ENCODE measurements at regions not wholly inside any gene's neighbourhood (a gene's known extent, or its start where the extent isn't known, plus 50 kb on each side); places are given as distances from the start of the nearest gene placed in this dataset.
"Not testable (repeated sequence)": the region's sequence is repeated elsewhere in the genome, so short reads cannot be mapped to it uniquely, and the experiment has no call there.

DNA sequence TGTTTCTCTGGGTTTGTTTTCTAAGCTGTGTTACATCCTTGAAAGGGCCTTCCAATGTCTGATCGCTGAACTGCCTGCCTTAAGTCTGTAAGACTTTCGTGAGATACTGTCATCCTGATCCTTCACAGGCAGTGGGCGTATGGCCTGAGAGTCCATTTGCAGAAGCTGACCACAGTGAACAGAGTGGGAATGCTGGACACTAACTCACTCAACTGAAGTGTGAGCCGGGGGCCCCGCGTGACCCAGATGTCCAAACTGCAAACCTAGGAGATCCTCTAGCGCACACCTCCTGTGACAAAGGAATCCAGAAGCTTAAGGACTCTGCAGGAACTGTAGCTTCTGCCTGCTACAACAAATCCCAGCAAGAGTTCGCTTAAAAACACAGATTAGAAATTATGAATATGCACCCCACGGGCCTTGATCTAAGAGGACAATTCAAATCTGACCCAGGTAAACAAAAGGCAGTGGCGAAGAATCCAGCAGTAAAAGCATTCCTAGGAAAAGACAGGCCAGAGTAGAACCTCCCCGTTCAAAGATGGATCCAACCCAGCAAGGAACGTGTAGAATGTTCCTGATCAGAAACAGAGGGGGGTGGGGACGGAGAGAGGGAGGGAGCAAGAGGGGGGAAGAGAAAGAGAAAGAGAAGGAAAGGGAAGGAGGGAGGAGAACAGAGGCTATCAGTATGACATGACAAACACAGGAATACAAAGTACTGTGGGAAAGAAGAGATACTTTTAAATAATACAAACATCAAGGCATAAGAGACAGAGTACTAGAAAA is 135.0 kb upstream of the AFDN start:
- peaks cover 13% of the 10 kb centered on the region for H3K4me1 ChIP-seq (ENCODE audit: insufficient read depth, low read length)

DNA sequence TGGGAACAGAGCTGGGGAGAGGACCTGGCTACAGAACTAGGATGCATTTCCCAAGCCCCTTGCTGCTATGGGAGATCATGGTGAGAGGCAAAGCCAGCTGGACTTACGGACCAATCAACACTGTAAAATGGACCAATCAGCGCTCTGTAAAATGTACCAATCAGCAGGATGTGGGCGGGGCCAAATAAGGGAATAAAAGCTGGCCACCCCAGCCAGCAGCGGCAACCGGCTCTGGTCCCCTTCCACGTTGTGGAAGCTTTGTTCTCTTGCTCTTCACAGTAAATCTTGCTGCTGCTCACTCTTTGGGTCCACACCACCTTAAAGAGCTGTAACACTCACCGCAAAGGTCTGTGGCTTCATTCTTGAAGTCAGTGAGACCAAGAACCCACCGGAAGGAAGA is 133.2 kb upstream of the AFDN start:
- not testable (repeated sequence) for H2AFZ ChIP-seq (ENCODE audit: low read depth, low read length); H3K4me3 ChIP-seq (ENCODE audit: low read length); H3K27me3 ChIP-seq (ENCODE audit: insufficient read depth, low read length); H3K36me3 ChIP-seq (ENCODE audit: insufficient read depth, low read length); H3K9me3 ChIP-seq (ENCODE audit: low read length)
- peaks cover 23% of the 10 kb centered on the region for H3K4me1 ChIP-seq (ENCODE audit: insufficient read depth, low read length)

More for the DNA sequence above, 135.0 kb upstream of the AFDN start:
- Histone ChIP-seq H3K9me3 (ENCODE audit: low read length) (peaks cover 2% of the 10 kb centered on the region), H3K4me3 (ENCODE audit: low read length) (no peak overlapping the region), H3K36me3 (ENCODE audit: insufficient read depth, low read length) (no peaks in the 10 kb centered on the region), H3K27me3 (ENCODE audit: insufficient read depth, low read length) (no peaks in the 10 kb centered on the region), H2AFZ (ENCODE audit: low read depth, low read length) (no peak overlapping the region)

DNA sequence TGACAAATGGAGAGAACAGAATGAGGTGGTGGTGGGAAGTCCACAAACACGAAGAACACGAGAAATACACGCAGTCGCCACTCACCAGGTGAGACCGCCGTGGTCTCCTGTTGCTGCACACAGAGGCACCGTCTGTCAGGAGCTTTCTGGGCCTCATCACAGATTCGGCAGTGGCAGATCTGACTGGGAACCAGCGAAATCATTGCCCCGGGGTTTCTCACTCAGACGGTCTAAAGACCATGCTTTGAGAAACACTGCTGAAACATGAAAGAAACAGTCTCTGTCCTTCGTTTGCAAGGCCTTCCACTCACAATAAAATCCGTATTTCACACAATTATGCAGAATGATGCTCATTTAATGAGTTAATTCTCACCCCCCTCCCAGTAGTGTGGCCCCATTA is 130.9 kb upstream of the AFDN start:
- Histone ChIP-seq H3K9me3 (ENCODE audit: low read length) (peaks cover 2% of the 10 kb centered on the region), H3K27me3 (ENCODE audit: insufficient read depth, low read length) (no peaks in the 10 kb centered on the region), H2AFZ (ENCODE audit: low read depth, low read length) (no peak overlapping the region), H3K4me3 (ENCODE audit: low read length) (no peak overlapping the region), H3K4me1 (ENCODE audit: insufficient read depth, low read length) (peaks cover 25% of the 10 kb centered on the region), H3K36me3 (ENCODE audit: insufficient read depth, low read length) (no peaks in the 10 kb centered on the region)

- Histone ChIP-seq H3K27me3 (ENCODE audit: insufficient read depth, low read length) (no peaks in the 10 kb centered on the region), H3K4me1 (ENCODE audit: insufficient read depth, low read length) (peaks cover 25% of the 10 kb centered on the region), H3K36me3 (ENCODE audit: insufficient read depth, low read length) (no peaks in the 10 kb centered on the region), H3K9me3 (ENCODE audit: low read length) (peaks cover 2% of the 10 kb centered on the region), H3K4me3 (ENCODE audit: low read length) (no peak overlapping the region), H2AFZ (ENCODE audit: low read depth, low read length) (no peak overlapping the region)
These were observed 130.4 kb upstream of the AFDN start for GRCh38 chr6:167696296-167696695.

DNA sequence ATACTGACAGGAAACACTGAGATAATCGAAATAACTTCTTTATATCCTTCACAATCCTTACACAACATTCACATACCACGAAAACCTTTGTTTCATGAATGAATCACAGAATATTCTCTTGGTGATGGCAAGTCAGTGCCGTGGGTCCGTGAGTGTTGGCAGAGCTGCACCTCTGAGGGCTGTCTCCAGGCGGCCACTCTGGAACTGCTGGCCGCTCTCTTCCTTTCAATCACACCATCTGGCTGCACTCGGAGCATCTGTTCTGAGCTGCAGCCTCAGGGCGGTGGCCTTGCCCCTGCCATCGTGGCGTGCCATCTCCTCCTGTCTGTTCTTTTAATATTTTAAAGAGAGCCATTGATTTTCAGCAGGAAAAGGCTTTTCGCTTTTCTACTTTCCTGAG is 129.4 kb upstream of the AFDN start:
- H3K27me3 ChIP-seq (ENCODE audit: insufficient read depth, low read length), result no peaks in the 10 kb centered on the region
- peaks cover 19% of the 10 kb centered on the region for H3K4me1 ChIP-seq (ENCODE audit: insufficient read depth, low read length)
- H3K36me3 ChIP-seq (ENCODE audit: insufficient read depth, low read length), result no peaks in the 10 kb centered on the region

DNA sequence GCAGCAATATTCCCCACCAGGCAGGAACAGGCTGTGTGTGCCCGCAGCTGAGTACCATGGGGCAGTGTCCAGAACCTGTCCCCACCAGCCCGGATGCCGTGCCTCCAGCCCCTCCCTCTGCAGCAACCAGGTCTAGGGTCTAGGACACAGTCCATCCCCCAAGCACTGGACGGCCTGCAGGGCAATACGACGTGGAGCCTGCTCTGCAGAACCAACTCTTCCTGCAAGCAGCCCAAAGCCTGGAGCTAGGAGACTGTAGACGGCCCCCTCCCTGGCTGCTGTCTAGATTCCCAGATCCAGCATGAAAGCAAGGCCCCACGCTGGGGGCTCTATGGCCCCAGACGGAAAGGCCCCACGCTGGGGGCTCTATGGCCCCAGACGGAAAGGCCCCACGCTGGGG is 128.2 kb upstream of the AFDN start:
- Histone ChIP-seq H3K4me1 (ENCODE audit: insufficient read depth, low read length) (peaks cover 26% of the 10 kb centered on the region), H3K36me3 (ENCODE audit: insufficient read depth, low read length) (no peaks in the 10 kb centered on the region), H2AFZ (ENCODE audit: low read depth, low read length) (no peak overlapping the region), H3K9me3 (ENCODE audit: low read length) (no peaks in the 10 kb centered on the region), H3K4me3 (ENCODE audit: low read length) (no peak overlapping the region), H3K27me3 (ENCODE audit: insufficient read depth, low read length) (no peaks in the 10 kb centered on the region)

More for the DNA sequence above, 129.4 kb upstream of the AFDN start:
- Histone ChIP-seq H2AFZ (ENCODE audit: low read depth, low read length) (no peak overlapping the region), H3K9me3 (ENCODE audit: low read length) (peaks cover 2% of the 10 kb centered on the region), H3K4me3 (ENCODE audit: low read length) (no peak overlapping the region)

- H3K4me1 ChIP-seq (ENCODE audit: insufficient read depth, low read length), result peaks cover 28% of the 10 kb centered on the region
- H3K27me3 ChIP-seq (ENCODE audit: insufficient read depth, low read length), result no peaks in the 10 kb centered on the region
- H3K9me3 ChIP-seq (ENCODE audit: low read length), result no peaks in the 10 kb centered on the region
- no peak overlapping the region for H2AFZ ChIP-seq (ENCODE audit: low read depth, low read length)
- H3K4me3 ChIP-seq (ENCODE audit: low read length), result no peak overlapping the region
- no peaks in the 10 kb centered on the region for H3K36me3 ChIP-seq (ENCODE audit: insufficient read depth, low read length)
These were observed 127.4 kb upstream of the AFDN start for GRCh38 chr6:167699141-167699931.

GRCh38 chr6:167700199-167700598 is 126.5 kb upstream of the AFDN start:
- Histone ChIP-seq H3K9me3 (ENCODE audit: low read length) (no peaks in the 10 kb centered on the region), H3K4me3 (ENCODE audit: low read length) (no peak overlapping the region), H3K36me3 (ENCODE audit: insufficient read depth, low read length) (no peaks in the 10 kb centered on the region), H2AFZ (ENCODE audit: low read depth, low read length) (no peak overlapping the region), H3K27me3 (ENCODE audit: insufficient read depth, low read length) (no peaks in the 10 kb centered on the region), H3K4me1 (ENCODE audit: insufficient read depth, low read length) (peaks cover 28% of the 10 kb centered on the region)

DNA sequence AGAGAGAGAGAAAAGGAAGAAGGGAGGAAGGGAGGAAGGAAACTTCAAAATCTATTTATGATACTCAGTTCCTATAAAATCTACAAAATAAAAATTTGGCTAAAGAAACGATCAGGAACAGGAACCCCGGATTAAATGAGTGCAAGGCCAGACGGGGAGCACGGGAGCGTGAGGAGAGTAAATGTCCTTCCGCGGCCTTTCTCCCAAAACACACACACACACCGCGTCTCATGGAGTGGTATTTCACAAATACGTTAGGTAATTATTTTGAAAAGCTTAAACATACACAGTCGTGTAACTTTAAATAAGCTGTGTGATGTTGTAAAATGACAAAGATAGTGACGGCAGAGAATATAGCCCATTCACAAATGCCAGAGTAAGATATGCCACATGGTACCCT is 125.7 kb upstream of the AFDN start:
- H3K36me3 ChIP-seq (ENCODE audit: insufficient read depth, low read length), result no peaks in the 10 kb centered on the region
- no peak overlapping the region for H2AFZ ChIP-seq (ENCODE audit: low read depth, low read length)
- H3K4me3 ChIP-seq (ENCODE audit: low read length), result no peak overlapping the region
- no peaks in the 10 kb centered on the region for H3K27me3 ChIP-seq (ENCODE audit: insufficient read depth, low read length)
- no peaks in the 10 kb centered on the region for H3K9me3 ChIP-seq (ENCODE audit: low read length)
- H3K4me1 ChIP-seq (ENCODE audit: insufficient read depth, low read length), result peaks cover 28% of the 10 kb centered on the region

- Histone ChIP-seq H3K36me3 (ENCODE audit: insufficient read depth, low read length) (no peaks in the 10 kb centered on the region), H3K9me3 (ENCODE audit: low read length) (no peaks in the 10 kb centered on the region), H3K27me3 (ENCODE audit: insufficient read depth, low read length) (no peaks in the 10 kb centered on the region), H2AFZ (ENCODE audit: low read depth, low read length) (no peak overlapping the region), H3K4me3 (ENCODE audit: low read length) (no peak overlapping the region), H3K4me1 (ENCODE audit: insufficient read depth, low read length) (peaks cover 15% of the 10 kb centered on the region)
These were observed 124.4 kb upstream of the AFDN start for GRCh38 chr6:167702241-167702827.

DNA sequence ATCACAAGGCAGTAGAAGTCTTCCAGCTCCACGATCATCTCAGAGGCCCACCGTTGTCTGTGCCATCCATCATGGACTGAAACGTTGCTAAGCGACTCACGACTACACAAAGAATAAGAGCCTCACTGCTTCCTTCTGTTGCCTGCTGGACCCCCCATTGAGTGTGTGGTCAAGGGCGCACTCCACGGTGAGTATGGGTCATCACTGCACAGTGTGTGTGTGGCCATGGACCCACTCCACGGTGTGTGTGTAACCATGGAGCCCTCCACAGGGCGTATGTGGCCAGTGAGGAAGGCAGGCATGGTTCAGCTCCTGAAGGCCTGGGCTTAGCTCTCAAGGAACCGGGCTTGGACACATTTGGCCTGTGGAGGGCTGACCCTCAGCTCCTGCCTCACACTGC is 123.4 kb upstream of the AFDN start:
- H3K9me3 ChIP-seq (ENCODE audit: low read length), result peaks cover 2% of the 10 kb centered on the region
- peaks cover 15% of the 10 kb centered on the region for H3K4me1 ChIP-seq (ENCODE audit: insufficient read depth, low read length)
- no peaks in the 10 kb centered on the region for H3K36me3 ChIP-seq (ENCODE audit: insufficient read depth, low read length)
- no peaks in the 10 kb centered on the region for H3K27me3 ChIP-seq (ENCODE audit: insufficient read depth, low read length)
- no peak overlapping the region for H3K4me3 ChIP-seq (ENCODE audit: low read length)
- H2AFZ ChIP-seq (ENCODE audit: low read depth, low read length), result no peak overlapping the region

GRCh38 chr6:167703781-167704180 is 122.9 kb upstream of the AFDN start:
- peaks cover 2% of the 10 kb centered on the region for H3K9me3 ChIP-seq (ENCODE audit: low read length)
- no peak overlapping the region for H3K4me3 ChIP-seq (ENCODE audit: low read length)
- no peaks in the 10 kb centered on the region for H3K27me3 ChIP-seq (ENCODE audit: insufficient read depth, low read length)
- peaks cover 15% of the 10 kb centered on the region for H3K4me1 ChIP-seq (ENCODE audit: insufficient read depth, low read length)
- H2AFZ ChIP-seq (ENCODE audit: low read depth, low read length), result no peak overlapping the region
- no peaks in the 10 kb centered on the region for H3K36me3 ChIP-seq (ENCODE audit: insufficient read depth, low read length)

GRCh38 chr6:167704396-167704901 is 122.3 kb upstream of the AFDN start:
- H3K9me3 ChIP-seq (ENCODE audit: low read length), result peaks cover 2% of the 10 kb centered on the region
- no peaks in the 10 kb centered on the region for H3K36me3 ChIP-seq (ENCODE audit: insufficient read depth, low read length)
- peaks cover 15% of the 10 kb centered on the region for H3K4me1 ChIP-seq (ENCODE audit: insufficient read depth, low read length)
- no peak overlapping the region for H3K4me3 ChIP-seq (ENCODE audit: low read length)
- H3K27me3 ChIP-seq (ENCODE audit: insufficient read depth, low read length), result no peaks in the 10 kb centered on the region
- no peak overlapping the region for H2AFZ ChIP-seq (ENCODE audit: low read depth, low read length)

Data from neuron (in vitro differentiated cells).